ENCODE measurements at regions not wholly inside any gene's neighbourhood (a gene's known extent, or its start where the extent isn't known, plus 50 kb on each side); places are given as distances from the start of the nearest gene placed in this dataset.

DNA sequence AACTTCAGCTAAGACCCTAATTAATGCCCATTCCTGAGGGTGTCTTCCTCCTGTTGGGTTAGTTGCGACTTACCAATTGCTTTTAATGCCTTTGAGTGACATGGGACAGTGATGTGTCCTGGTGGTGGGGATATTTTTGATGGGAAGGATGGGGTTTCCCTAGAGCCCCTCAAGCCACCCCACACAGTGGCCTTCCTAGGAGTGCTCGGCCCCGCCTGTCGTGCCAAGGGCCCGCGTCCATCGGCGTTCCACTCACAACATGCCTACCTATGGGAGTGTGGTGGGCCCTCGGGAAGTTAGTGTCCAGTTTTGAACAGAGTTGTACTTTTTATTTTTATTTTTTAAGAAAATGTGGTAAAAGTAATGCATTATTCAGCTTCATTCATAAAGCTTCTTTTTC, 50.1 kb upstream of the TSPAN2 start:
- FAIRE-seq: no peak
